HG03060 (cell line): ENCODE measurements at regions not wholly inside any gene's neighbourhood (a gene's known extent, or its start where the extent isn't known, plus 50 kb on each side); places are given as distances from the start of the nearest gene placed in this dataset.

ENCODE experiments used
- ATAC-seq: cut with Tn5 transposase; IDR thresholded peaks from one replicate; pipeline ENCODE4 v1.9.1; 2021; ENCODE audit warnings: low read depth, moderate number of reproducible peaks; ENCODE audit not compliant: unreplicated experiment

DNA sequence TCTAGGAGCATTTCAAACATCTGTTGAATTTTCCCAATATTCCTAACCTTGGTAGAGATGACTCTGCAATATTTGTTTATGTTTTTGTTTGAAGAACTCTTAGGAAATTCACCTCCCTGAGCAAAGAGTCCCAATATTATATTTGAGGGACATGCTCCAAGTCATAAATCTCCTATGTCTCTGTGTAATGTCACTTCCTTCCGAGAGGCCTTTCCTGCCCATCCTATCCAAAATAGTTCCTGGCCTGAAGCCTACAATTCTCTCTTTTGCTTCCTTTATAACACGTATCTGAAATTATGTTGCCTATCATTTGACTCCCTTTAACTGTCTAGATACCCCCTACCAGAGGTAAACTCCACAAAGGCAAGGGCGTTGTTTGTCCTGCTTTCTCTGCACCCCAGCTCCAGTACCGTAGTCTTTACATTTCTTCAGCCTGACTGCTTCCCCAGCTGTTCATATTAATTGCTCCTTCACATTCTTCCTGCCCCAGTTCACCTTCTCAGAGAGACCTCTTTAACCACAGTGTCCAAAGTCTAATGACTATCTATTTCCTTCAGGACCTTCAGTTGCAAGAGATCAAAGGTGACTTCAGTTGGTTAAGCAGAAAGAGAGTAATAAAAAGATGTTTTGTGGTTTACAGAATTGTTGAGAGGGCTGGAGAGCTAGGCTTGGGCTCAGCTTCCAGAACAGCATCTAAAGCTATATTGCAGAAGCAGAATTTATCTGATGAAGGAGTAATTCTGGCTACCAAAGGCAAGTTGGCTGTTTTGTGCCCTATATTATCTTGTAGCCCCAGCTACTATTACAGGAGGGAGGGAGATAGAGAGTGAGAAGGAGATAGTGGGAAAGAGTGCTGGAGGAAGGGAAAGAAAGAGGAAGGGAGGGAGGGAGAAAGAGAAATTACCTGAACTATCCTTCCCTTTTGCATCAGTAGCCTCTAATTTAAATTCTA, 109.3 kb upstream of the TMEM161B start:
- no peak for ATAC-seq

DNA sequence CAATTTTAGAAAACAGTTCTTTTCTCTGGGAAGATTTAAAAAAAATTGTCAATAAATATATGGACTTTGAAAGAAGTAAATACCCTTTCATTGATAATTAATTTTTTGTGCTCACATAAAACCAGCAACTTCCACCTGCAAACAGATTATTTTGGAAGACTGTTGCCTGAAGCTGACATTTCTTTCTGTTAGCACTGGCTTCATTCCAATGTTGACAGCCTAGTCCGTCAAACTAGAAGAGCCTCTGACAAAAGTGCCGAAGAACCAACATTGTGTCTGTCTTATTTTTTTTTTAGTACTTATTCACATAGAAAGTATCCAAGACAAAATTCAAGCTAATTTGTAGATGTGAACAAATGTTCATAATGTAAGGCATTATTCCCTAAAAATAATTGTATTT, 108.6 kb upstream of the TMEM161B start:
- ATAC-seq: no peak

DNA sequence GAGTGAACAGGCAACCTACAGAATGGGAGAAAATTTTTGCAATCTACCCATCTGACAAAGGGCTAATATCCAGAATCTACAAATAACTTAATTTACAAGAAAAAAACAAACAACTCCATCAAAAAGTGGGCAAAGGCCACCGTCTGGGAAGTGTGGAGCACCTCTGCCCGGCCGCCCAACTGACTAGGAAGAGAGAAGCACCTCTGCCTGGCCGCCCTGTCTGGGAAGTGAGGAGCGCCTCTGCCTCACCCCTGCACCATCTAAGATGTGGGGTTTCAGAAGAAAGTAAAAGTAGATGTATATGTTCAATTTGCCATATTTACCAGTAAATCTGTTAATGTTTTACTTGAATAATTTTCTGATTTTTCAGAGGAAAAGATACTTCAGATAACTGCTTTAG, 108.1 kb upstream of the TMEM161B start:
- ATAC-seq: no peak

DNA sequence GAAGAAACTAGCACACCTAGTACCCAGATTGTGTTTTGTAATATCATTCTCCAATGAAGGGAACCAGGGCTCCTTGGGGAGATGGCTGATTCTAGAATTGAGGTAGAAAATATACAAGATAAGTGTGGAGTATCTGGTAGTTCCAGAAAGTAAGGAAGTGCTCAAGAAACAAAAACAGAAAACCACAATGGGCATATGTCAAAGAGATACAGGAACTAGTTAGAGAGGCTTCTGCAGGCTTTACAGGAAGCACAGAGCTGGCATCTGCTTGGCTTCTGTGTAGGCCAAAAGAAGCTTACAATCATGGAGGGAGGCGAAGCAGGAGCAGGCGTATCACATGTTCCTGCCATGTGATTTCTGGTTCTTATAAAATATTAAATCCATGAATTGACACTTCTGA, 105.7 kb upstream of the TMEM161B start:
- no peak for ATAC-seq

DNA sequence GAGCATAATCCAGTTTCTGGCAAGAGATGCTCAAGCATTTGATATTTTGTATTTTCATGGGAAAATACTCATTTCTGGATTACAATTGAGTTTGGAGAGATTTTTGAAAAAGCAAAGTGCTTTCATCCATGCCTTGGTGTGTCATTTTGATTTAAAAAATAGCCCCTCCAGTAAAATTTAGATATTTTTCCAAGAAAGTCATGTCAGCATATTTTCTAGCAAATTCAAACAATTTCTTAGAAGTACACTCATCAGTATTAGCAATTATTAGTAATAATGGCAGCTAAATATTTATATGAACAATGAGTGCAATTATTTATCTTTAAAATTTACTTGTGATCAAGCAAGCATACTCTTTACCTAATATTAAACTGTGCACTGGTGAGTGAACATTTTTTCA, 102.2 kb upstream of the TMEM161B start:
- no peak for ATAC-seq

DNA sequence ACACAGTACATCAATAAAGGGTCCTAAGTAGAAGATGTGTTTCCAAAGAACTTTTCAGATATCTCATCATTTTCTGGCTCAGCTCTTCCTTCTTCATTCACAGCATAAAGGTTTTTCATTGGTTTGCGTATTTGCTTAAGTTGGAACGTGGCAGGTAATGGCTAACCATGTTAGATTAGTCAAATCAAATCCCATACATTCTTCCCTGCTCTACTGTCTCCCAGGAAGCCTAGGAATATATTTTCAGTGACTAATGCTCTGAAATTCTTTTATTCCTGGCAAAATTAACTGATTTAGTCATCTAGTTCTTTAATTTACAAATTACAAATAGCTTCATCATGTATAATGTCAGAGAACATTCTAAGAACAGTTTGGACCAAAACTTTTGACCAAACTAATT, 99.6 kb upstream of the TMEM161B start:
- ATAC-seq: no peak

DNA sequence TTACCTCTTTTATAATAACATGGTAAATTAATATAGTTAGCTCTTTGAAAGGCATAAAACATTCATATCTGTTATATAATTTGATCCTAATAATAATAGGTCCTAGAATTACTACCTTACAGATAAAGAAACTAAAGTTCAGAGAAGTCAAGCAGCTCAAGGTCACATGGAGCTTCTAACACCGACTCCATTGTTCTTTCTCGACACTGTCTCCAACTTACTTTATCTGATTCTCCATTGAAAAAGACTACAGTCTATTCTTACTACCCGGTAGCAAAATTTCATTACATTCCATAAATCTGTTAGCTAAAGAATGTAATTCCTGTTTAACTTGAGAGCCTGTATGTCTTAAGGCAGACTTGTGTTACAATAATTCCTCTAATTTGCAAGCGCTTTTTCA, 96.3 kb upstream of the TMEM161B start:
- no peak for ATAC-seq

DNA sequence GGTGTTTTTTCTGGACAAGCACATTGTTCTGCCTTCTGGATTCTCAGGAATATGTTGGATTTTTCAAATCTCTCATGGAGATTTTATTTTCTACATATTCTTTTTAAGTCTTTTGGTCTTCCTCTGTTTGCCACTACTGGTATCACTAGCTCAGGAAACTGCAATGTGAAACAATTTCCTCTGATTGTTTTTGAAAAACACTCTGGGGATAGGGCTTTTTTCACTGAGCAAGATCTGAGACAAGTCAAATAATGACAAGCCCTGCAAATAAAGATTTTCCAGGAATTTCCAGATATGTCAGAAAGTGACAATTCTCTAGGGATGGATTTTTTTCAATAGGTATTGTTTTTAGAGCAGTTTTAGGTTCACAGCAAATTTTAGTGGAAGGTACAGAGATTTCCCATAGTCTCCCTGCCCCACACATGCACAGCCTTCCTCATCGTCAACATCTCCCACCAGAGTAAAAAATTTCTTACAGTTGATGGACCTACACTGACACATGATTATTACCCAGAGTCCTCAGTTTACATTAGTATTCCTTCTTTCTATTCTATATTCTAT, 86.9 kb upstream of the TMEM161B start:
- no peak for ATAC-seq

DNA sequence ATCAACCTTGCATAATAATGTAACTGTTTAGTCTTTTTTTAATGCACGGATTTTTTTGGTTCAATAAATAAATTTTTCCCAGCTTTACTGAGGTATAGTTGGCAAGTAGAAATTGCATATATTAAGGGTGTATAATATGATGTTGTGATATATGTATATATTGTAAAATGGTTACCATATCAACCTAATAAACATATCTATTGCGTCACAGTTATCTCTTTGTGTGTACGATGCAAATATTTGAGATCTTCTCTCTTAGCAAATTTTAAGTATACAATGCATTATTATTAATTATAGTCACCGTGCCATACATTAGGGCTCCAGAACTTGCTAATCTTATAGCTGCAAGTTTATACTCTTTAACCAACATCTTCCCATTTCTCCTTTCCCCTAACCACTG, 57.2 kb upstream of the TMEM161B start:
- ATAC-seq: no peak

DNA sequence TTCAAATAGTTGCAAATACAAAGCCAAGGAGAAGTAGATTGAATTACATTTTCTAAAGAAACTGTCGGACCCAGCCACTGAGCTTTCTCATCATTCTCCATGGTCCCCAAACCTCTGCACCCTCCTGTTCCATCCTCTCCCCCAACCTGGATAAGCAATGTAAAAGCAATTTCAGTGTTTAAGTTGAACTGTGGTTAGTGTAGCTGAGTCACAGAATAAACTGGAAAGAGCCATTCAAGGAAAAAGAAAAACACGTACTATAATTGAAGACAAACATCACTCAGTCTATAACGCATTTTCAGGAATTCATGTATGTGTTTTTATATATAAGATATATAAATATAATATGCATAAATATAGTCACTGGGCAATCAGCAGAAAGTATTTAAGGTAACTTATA, 54.1 kb upstream of the TMEM161B start:
- ATAC-seq: no peak
